ENCODE measurements at regions not wholly inside any gene's neighbourhood (a gene's known extent, or its start where the extent isn't known, plus 50 kb on each side); places are given as distances from the start of the nearest gene placed in this dataset.

- Histone ChIP-seq H3K79me2 (ENCODE audit: control insufficient read depth, low read length) (no peaks in the 10 kb centered on the region), H4K20me1 (ENCODE audit: control insufficient read depth, insufficient read depth, low read depth, low read length) (no peaks in the 10 kb centered on the region), H3K27me3 (ENCODE audit: control insufficient read depth, low read length) (no peaks in the 10 kb centered on the region), H3K4me2 (ENCODE audit: low read length) (no peak overlapping the region), H3K27ac (ENCODE audit: low read depth, low read length) (no peak overlapping the region), H3K4me3 (ENCODE audit: low read length) (no peak overlapping the region), H3K4me1 (ENCODE audit: control insufficient read depth, low read length) (no peaks in the 10 kb centered on the region), H3K9me3 (ENCODE audit: control insufficient read depth, insufficient read depth, low read length) (no peaks in the 10 kb centered on the region), H3K9me2 (replicated peaks; ENCODE audit: control insufficient read depth, low read length) (no peaks in the 10 kb centered on the region), H3F3A (ENCODE audit: control insufficient read depth, insufficient read depth) (no peaks in the 10 kb centered on the region), H3K36me3 (ENCODE audit: control insufficient read depth, low read length) (no peaks in the 10 kb centered on the region)
- TF ChIP-seq CTCF (IDR thresholded peaks at IDR 0.05; ENCODE audit: low read depth, low read length, poor library complexity, severe bottlenecking) (no peak), EZH2phosphoT487 (IDR thresholded peaks at IDR 0.05; ENCODE audit: borderline replicate concordance, low read length) (no peak)
These were observed 293.6 kb downstream of the ARHGAP12 start for GRCh38 chr10:31635009-31635408.

GRCh38 chr10:31630861-31631567, 297.6 kb downstream of the ARHGAP12 start:
- no peaks in the 10 kb centered on the region for H3K9me2 ChIP-seq (replicated peaks; ENCODE audit: control insufficient read depth, low read length)
- H4K20me1 ChIP-seq (ENCODE audit: control insufficient read depth, insufficient read depth, low read depth, low read length), result no peaks in the 10 kb centered on the region
- no peak overlapping the region for H3K4me2 ChIP-seq (ENCODE audit: low read length)
- H3K4me1 ChIP-seq (ENCODE audit: control insufficient read depth, low read length), result no peaks in the 10 kb centered on the region
- no peaks in the 10 kb centered on the region for H3K9me3 ChIP-seq (ENCODE audit: control insufficient read depth, insufficient read depth, low read length)
- no peaks in the 10 kb centered on the region for H3K27me3 ChIP-seq (ENCODE audit: control insufficient read depth, low read length)
- TF ChIP-seq CTCF (IDR thresholded peaks at IDR 0.05; ENCODE audit: low read depth, low read length, poor library complexity, severe bottlenecking) (no peak), EZH2phosphoT487 (IDR thresholded peaks at IDR 0.05; ENCODE audit: borderline replicate concordance, low read length) (no peak)
- H3K4me3 ChIP-seq (ENCODE audit: low read length), result no peak overlapping the region
- H3F3A ChIP-seq (ENCODE audit: control insufficient read depth, insufficient read depth), result no peaks in the 10 kb centered on the region
- H3K27ac ChIP-seq (ENCODE audit: low read depth, low read length), result no peak overlapping the region
- no peaks in the 10 kb centered on the region for H3K36me3 ChIP-seq (ENCODE audit: control insufficient read depth, low read length)
- no peaks in the 10 kb centered on the region for H3K79me2 ChIP-seq (ENCODE audit: control insufficient read depth, low read length)

GRCh38 chr10:31625566-31625965, 303.1 kb downstream of the ARHGAP12 start:
- H3K9me3 ChIP-seq (ENCODE audit: control insufficient read depth, insufficient read depth, low read length), result peaks cover 4% of the 10 kb centered on the region; the same call in 1 of the 2 replicates
- no peaks in the 10 kb centered on the region for H3K79me2 ChIP-seq (ENCODE audit: control insufficient read depth, low read length)
- TF ChIP-seq EZH2phosphoT487 (IDR thresholded peaks at IDR 0.05; ENCODE audit: borderline replicate concordance, low read length) (no peak), CTCF (IDR thresholded peaks at IDR 0.05; ENCODE audit: low read depth, low read length, poor library complexity, severe bottlenecking) (no peak)
- H3K27ac ChIP-seq (ENCODE audit: low read depth, low read length), result no peak overlapping the region
- no peaks in the 10 kb centered on the region for H3K27me3 ChIP-seq (ENCODE audit: control insufficient read depth, low read length)
- no peaks in the 10 kb centered on the region for H4K20me1 ChIP-seq (ENCODE audit: control insufficient read depth, insufficient read depth, low read depth, low read length)
- no peak overlapping the region for H3K4me2 ChIP-seq (ENCODE audit: low read length)
- H3F3A ChIP-seq (ENCODE audit: control insufficient read depth, insufficient read depth), result no peaks in the 10 kb centered on the region
- H3K9me2 ChIP-seq (replicated peaks; ENCODE audit: control insufficient read depth, low read length), result no peaks in the 10 kb centered on the region
- no peak overlapping the region for H3K4me3 ChIP-seq (ENCODE audit: low read length)
- no peaks in the 10 kb centered on the region for H3K4me1 ChIP-seq (ENCODE audit: control insufficient read depth, low read length)
- H3K36me3 ChIP-seq (ENCODE audit: control insufficient read depth, low read length), result no peaks in the 10 kb centered on the region
